Loucy (cell line): ENCODE measurements at regions not wholly inside any gene's neighbourhood (a gene's known extent, or its start where the extent isn't known, plus 50 kb on each side); places are given as distances from the start of the nearest gene placed in this dataset.

ENCODE experiments used
- CTCF ChIP-seq: fragments of 200-600 bp; sonication (generic); conservative IDR thresholded peaks from 2 replicates; pipeline ENCODE4 v1.5.1; 2014; ENCODE audit warnings: mild to moderate bottlenecking, antibody characterized with exemption, low read length
- EZH2phosphoT487 ChIP-seq: fragments of 200-600 bp; IDR thresholded peaks from 2 replicates; pipeline ENCODE4 v1.6.1; 2018; ENCODE audit warnings: antibody characterized with exemption, mild to moderate bottlenecking, moderate library complexity, borderline replicate concordance

- no peak for TF ChIP-seq CTCF
- no peak for TF ChIP-seq EZH2phosphoT487
These were observed 320.9 kb upstream of the CDH5 start for GRCh38 chr16:66045626-66046025.
